K562 (cell line): ENCODE measurements at regions not wholly inside any gene's neighbourhood (a gene's known extent, or its start where the extent isn't known, plus 50 kb on each side); places are given as distances from the start of the nearest gene placed in this dataset.

ENCODE experiments used
- ATAC-seq: fragments of 200-7000 bp; cut with Tn5 transposase; 3 replicates; pipeline ENCODE4 v1.9.1; 2020; ENCODE audit warnings: moderate library complexity
- BruUV-seq: library from RNA; stranded (reverse); fragments of 400-500 nt; replicated peaks from 2 replicates; lab custom pipeline; 2021; lab: Mats Ljungman, UMichigan
- CTCF ChIA-PET: fragments of 300-600 bp; formaldehyde crosslinking; extraction: SDS; loops from one replicate; lab custom pipeline; 2021; ENCODE audit warnings: low intra/inter-chr PET ratio; lab: Yijun Ruan, JAX
- POLR2A ChIA-PET: fragments of 300-600, 350-650 bp; sonication (Branson Sonifier 250); formaldehyde crosslinking; extraction: SDS; loops from one replicate; lab custom pipeline; 2021; ENCODE audit warnings: antibody characterized with exemption, inconsistent platforms; lab: Yijun Ruan, JAX
- DNase-seq, 4 experiments: peaks; one replicate each; pipeline versions ENCODE4 v3.0.0 to v3.0.0-alpha.2; 2011 to 2018; ENCODE audit warnings: low spot score in 3 of 4, mixed read lengths in 3 of 4; ENCODE audit errors: extremely low read depth in 1 of 4
- FAIRE-seq: peaks from 2 replicates; lab custom pipeline; 2011; peaks lifted over from hg19 to GRCh38; lab: Jason Lieb, UNC
- H2AFZ ChIP-seq: 2 replicates; pipeline ENCODE4 v1.6.0; 2011; ENCODE audit warnings: low read depth, low read length, control low read depth, inconsistent platforms
- H3K27ac ChIP-seq: fragments of 200-600 bp; 3 replicates; pipeline ENCODE4 v1.8.0; 2011; ENCODE audit warnings: low read depth, mild to moderate bottlenecking, control low read depth, inconsistent platforms, low read length, moderate library complexity, mixed read lengths; ENCODE audit errors: extremely low read depth
- H3K27me3 ChIP-seq, 2 experiments: fragments of 300-600 bp in 1 of 2; 2 replicates in 1 of 2; 3 replicates in 1 of 2; pipeline versions ENCODE4 v1.6.0 to v1.8.0; 2011; ENCODE audit warnings: inconsistent platforms in 2 of 2, low read length in 2 of 2, mild to moderate bottlenecking in 1 of 2, mixed read lengths in 1 of 2, moderate library complexity in 1 of 2; ENCODE audit not compliant: control insufficient read depth in 2 of 2, insufficient read depth in 2 of 2
- H3K36me3 ChIP-seq: fragments of 300-600 bp; 3 replicates; pipeline ENCODE4 v1.8.0; 2011; ENCODE audit warnings: mild to moderate bottlenecking, low read length, inconsistent platforms; ENCODE audit not compliant: control insufficient read depth, insufficient read depth
- H3K4me1 ChIP-seq, 2 experiments: fragments of 200-600 bp in 1 of 2; replicated peaks in 1 of 2; 2 replicates in 1 of 2; 3 replicates in 1 of 2; pipeline versions ENCODE4 v1.5.1 to v1.8.0; 2011; ENCODE audit warnings: inconsistent platforms in 2 of 2, low read length in 2 of 2, mild to moderate bottlenecking in 1 of 2, mixed read lengths in 1 of 2, moderate library complexity in 1 of 2; ENCODE audit not compliant: control insufficient read depth in 2 of 2, insufficient read depth in 2 of 2
- H3K4me2 ChIP-seq: 2 replicates; pipeline ENCODE4 v1.6.1; 2011; ENCODE audit warnings: low read length, control low read depth, inconsistent platforms, mixed read lengths; ENCODE audit not compliant: insufficient read depth
- H3K4me3 ChIP-seq: fragments of 200-600 bp; sonication (generic), shearing (Covaris generic); 2 replicates; pipeline ENCODE4 v1.5.1; 2016; ENCODE audit warnings: control low read depth, inconsistent platforms
- H3K79me2 ChIP-seq: fragments of 200-600 bp; 3 replicates; pipeline ENCODE4 v1.8.0; 2011; ENCODE audit warnings: low read length, inconsistent platforms; ENCODE audit not compliant: control insufficient read depth, insufficient read depth
- H3K9ac ChIP-seq, 2 experiments: 2 replicates each; pipeline versions ENCODE4 v1.6.0 to v1.6.1; 2011; ENCODE audit warnings: low read depth in 2 of 2, low read length in 2 of 2, control low read depth in 1 of 2, inconsistent platforms in 1 of 2, mild to moderate bottlenecking in 1 of 2, mixed read lengths in 1 of 2; ENCODE audit not compliant: insufficient read depth in 1 of 2
- H3K9me1 ChIP-seq: one replicate; pipeline ENCODE4 v1.6.0; 2011; ENCODE audit warnings: inconsistent platforms, mild to moderate bottlenecking, low read length, moderate library complexity; ENCODE audit not compliant: control insufficient read depth, insufficient read depth
- H3K9me3 ChIP-seq: replicated peaks from 2 replicates; pipeline ENCODE4 v1.5.1; 2011; ENCODE audit warnings: low read depth, low read length, inconsistent platforms; ENCODE audit not compliant: control insufficient read depth, insufficient read depth
- H4K20me1 ChIP-seq: replicated peaks from 2 replicates; pipeline ENCODE4 v1.6.1; 2011; ENCODE audit warnings: low read length, inconsistent platforms, mixed read lengths; ENCODE audit not compliant: control insufficient read depth, insufficient read depth
- DPF2 ChIP-seq: fragments of 450-650 bp; IDR thresholded peaks from 2 replicates; pipeline ENCODE4 v1.6.1; 2016
- EHMT2 ChIP-seq: fragments of 450-650 bp; IDR thresholded peaks from 2 replicates; pipeline ENCODE4 v1.6.1; 2018; ENCODE audit warnings: antibody characterized with exemption
- ETV6 ChIP-seq, 3 experiments: fragments of 150-350 bp in 1 of 3; sonication (generic) in 1 of 3; formaldehyde crosslinking in 1 of 3; IDR thresholded peaks; 2 replicates each; pipeline versions ENCODE4 v1.6.1 to v1.8.0; 2014 to 2022; ENCODE audit warnings: borderline replicate concordance in 2 of 3, low read depth in 2 of 3, antibody characterized with exemption in 1 of 3, low read length in 1 of 3, mild to moderate bottlenecking in 1 of 3, missing genetic modification reagents in 1 of 3
- FIP1L1 ChIP-seq: fragments of 200-400 bp; formaldehyde crosslinking; IDR thresholded peaks from 2 replicates; pipeline ENCODE4 v1.6.1; 2018; ENCODE audit warnings: mild to moderate bottlenecking, low read depth, low read length; ENCODE audit not compliant: poor library complexity, severe bottlenecking
- HDAC1 ChIP-seq, 2 experiments: fragments of 450-650 bp; IDR thresholded peaks; 2 replicates each; pipeline ENCODE4 v1.6.1; 2016 to 2017; ENCODE audit warnings: inconsistent platforms in 1 of 2, mild to moderate bottlenecking in 1 of 2, moderate library complexity in 1 of 2
- RNF219 ChIP-seq: fragments of 250-450 bp; sonication (Bioruptor Pico); IDR thresholded peaks from 2 replicates; pipeline ENCODE4 v1.5.0; 2022; ENCODE audit warnings: mild to moderate bottlenecking
- ZC3H4 ChIP-seq: sonication (generic); formaldehyde crosslinking; IDR thresholded peaks from 2 replicates; pipeline ENCODE4 v1.9.0; 2021; ENCODE audit warnings: missing genetic modification reagents, borderline replicate concordance
- WGBS: fragments of 100-300 bp; shearing (Covaris generic); methylation state at CpG from one replicate; pipeline ENCODE4 v1.1.6; 2016; ENCODE audit warnings: low coverage, mixed read lengths; ENCODE audit not compliant: insufficient coverage; ENCODE audit errors: missing lambda C conversion rate; 5-methylcytosine and 5-hydroxymethylcytosine counted together
- in situ Hi-C: fragments of 300-500 bp; cut with MboI; formaldehyde crosslinking; loops from 4 replicates; pipeline ENCODE4 v1.15.0; 2018; ENCODE audit warnings: inconsistent platforms, mixed read lengths
- intact Hi-C: fragments of 100-400 bp; cut with micrococcal nuclease; formaldehyde crosslinking; loops from 2 replicates; pipeline ENCODE4 v1.14.2; 2022
- TF ChIP-seq, protein P1 (sequence below): fragments of 250-450 bp; sonication (Bioruptor Pico); IDR thresholded peaks from 2 replicates; pipeline ENCODE4 v1.4.0; 2020
- TF ChIP-seq, protein P2 (sequence below): fragments of 250-450 bp; sonication (Bioruptor Pico); IDR thresholded peaks from 2 replicates; pipeline ENCODE4 v1.5.0; 2021; ENCODE audit warnings: mild to moderate bottlenecking, moderate library complexity

- TF ChIP-seq RNF219 (no peak), DPF2 (no peak)
These were observed 129.8 kb upstream of the TMEM132C start (continued) for GRCh38 chr12:128137140-128137539.

DNA sequence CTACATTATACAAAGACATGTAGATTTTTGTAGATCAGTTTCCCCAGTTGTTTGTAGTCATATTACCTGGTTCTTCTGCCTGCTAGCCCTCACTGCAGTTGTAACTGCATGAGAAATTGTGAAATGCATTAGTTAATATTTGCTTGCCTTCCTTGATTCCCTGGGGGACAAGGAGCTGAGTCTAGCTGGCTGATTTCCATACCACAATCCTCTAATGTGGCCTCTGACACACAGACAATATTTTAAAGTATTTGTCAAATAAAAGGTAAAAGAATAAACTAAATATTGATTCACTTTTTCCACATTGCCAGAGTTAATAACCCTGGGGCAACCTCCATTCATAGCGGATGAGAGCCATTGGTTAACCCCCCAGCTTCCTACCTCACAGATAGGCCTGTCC lies 128.8 kb upstream of the TMEM132C start:
- no peaks in the 10 kb centered on the region for H4K20me1 ChIP-seq
- intact Hi-C loops: no loop called here

More for the DNA sequence above, 128.8 kb upstream of the TMEM132C start:
- Histone ChIP-seq H3K79me2 (no peaks in the 10 kb centered on the region), H3K27ac (no peak overlapping the region), H3K9ac (no peak overlapping the region), H2AFZ (no peak overlapping the region), H3K4me2 (no peak overlapping the region), H3K27me3 (no peaks in the 10 kb centered on the region), H3K4me3 (no peak overlapping the region), H3K36me3 (no peaks in the 10 kb centered on the region), H3K4me1 (no peaks in the 10 kb centered on the region), H3K9me1 (no peaks in the 10 kb centered on the region), H3K9me3 (no peaks in the 10 kb centered on the region)
- 0% methylated on average over 1 of the region's 1 CpG for WGBS
- CTCF ChIA-PET: no interaction called here
- FAIRE-seq (no peak), DNase-seq (no peak), ATAC-seq (no peak)
- BruUV-seq: no TSS peak
- in situ Hi-C loops: no loop called here
- POLR2A ChIA-PET: interaction anchor here (0.7 kb wide), 1 partner anchor 23 kb away, joined by 3 read pairs; no protein-coding TSS in a partner anchor
- TF ChIP-seq, protein P1, sequence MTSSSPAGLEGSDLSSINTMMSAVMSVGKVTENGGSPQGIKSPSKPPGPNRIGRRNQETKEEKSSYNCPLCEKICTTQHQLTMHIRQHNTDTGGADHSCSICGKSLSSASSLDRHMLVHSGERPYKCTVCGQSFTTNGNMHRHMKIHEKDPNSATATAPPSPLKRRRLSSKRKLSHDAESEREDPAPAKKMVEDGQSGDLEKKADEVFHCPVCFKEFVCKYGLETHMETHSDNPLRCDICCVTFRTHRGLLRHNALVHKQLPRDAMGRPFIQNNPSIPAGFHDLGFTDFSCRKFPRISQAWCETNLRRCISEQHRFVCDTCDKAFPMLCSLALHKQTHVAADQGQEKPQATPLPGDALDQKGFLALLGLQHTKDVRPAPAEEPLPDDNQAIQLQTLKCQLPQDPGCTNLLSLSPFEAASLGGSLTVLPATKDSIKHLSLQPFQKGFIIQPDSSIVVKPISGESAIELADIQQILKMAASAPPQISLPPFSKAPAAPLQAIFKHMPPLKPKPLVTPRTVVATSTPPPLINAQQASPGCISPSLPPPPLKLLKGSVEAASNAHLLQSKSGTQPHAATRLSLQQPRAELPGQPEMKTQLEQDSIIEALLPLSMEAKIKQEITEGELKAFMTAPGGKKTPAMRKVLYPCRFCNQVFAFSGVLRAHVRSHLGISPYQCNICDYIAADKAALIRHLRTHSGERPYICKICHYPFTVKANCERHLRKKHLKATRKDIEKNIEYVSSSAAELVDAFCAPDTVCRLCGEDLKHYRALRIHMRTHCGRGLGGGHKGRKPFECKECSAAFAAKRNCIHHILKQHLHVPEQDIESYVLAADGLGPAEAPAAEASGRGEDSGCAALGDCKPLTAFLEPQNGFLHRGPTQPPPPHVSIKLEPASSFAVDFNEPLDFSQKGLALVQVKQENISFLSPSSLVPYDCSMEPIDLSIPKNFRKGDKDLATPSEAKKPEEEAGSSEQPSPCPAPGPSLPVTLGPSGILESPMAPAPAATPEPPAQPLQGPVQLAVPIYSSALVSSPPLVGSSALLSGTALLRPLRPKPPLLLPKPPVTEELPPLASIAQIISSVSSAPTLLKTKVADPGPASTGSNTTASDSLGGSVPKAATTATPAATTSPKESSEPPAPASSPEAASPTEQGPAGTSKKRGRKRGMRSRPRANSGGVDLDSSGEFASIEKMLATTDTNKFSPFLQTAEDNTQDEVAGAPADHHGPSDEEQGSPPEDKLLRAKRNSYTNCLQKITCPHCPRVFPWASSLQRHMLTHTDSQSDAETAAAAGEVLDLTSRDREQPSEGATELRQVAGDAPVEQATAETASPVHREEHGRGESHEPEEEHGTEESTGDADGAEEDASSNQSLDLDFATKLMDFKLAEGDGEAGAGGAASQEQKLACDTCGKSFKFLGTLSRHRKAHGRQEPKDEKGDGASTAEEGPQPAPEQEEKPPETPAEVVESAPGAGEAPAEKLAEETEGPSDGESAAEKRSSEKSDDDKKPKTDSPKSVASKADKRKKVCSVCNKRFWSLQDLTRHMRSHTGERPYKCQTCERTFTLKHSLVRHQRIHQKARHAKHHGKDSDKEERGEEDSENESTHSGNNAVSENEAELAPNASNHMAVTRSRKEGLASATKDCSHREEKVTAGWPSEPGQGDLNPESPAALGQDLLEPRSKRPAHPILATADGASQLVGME (CRISPR knock-in tag): no peak
- no peak for TF ChIP-seq HDAC1 (IDR thresholded peaks at IDR 0.05)
- TF ChIP-seq ZC3H4 (CRISPR knock-in tag): no peak
- TF ChIP-seq, protein P2, sequence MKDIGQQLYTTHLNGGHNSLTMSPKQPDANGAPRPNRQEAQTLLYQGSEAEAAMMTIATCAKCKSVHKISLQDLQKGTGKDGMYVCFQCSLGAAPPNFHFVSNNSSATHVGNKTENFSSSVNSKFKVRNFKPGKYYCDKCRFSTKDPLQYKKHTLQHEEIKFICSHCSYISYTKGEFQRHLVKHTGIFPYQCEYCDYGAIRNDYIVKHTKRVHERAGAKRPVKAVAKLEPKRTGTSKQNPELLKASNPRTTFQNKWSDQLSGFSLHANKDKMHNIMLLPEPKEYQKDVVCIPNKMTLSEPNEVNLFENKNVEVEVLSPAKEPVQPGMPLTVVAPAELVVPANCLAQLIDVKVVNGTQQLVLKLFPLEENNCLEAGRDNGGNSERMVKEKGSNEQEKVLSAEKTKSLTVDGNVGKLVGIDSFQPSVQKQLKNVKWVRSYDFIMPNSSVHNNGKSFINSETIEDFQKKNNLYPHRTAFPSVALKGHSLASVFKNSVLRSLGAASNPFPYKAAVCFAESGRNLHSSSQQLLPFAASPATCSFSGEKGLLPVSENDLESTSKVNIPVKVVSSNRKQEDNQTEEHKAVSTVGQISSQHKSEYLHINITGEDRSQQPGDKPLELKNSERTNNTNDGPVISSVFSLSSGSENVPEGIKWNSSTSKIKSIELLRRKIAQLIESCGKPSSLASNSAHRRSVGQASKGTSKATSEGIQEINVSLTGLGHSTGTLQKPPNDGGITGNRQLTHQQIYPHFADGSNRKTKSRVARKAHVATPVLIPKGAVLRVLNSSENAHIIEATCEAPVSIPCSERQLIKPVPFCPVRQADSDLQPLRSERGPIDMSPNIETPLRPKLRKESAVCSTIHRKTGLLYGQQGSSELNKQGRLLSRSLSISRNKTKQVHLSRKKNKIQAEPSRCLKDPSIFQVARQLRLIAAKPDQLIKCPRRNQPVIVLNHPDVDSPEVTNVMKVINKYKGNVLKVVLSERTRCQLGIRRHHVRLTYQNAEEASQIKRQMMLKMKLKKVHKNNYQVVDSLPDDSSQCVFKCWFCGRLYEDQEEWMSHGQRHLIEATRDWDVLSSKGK (CRISPR knock-in tag): no peak
- no peak for TF ChIP-seq FIP1L1
- no peak for TF ChIP-seq EHMT2
- no peak for TF ChIP-seq ETV6 (IDR thresholded peaks at IDR 0.05; ENCODE audit: borderline replicate concordance in 1 of 2, low read depth in 2 of 2, low read length in 1 of 2)
- TF ChIP-seq ETV6 (CRISPR knock-in tag; IDR thresholded peaks at IDR 0.05; ENCODE audit: borderline replicate concordance): no peak
